Activated naive CD4-positive, alpha-beta T cell treated with anti-CD3 and anti-CD28 coated beads for 36 hours (primary cell): ENCODE measurements at regions not wholly inside any gene's neighbourhood (a gene's known extent, or its start where the extent isn't known, plus 50 kb on each side); places are given as distances from the start of the nearest gene placed in this dataset.

Source experiments
- CTCF ChIA-PET: fragments of 350-600 bp; sonication (Branson Sonifier 250); formaldehyde crosslinking; loops from one replicate; lab custom pipeline; 2021; ENCODE audit warnings: antibody characterized with exemption; lab: Charles Lee
- DNase-seq: peaks from one replicate; pipeline ENCODE4 v3.0.0-alpha.2; 2020
- H3K27ac Mint-ChIP-seq: one replicate; pipeline ENCODE4 v1.8.0; 2021; ENCODE audit warnings: mild to moderate bottlenecking, mixed read lengths
- H3K27me3 Mint-ChIP-seq: one replicate; pipeline ENCODE4 v1.8.0; 2021; ENCODE audit warnings: low read depth, mixed read lengths
- H3K36me3 Mint-ChIP-seq: one replicate; pipeline ENCODE4 v1.8.0; 2021; ENCODE audit warnings: low read depth, mixed read lengths
- H3K4me1 Mint-ChIP-seq: one replicate; pipeline ENCODE4 v1.8.0; 2021; ENCODE audit warnings: low read depth, mixed read lengths
- H3K4me3 Mint-ChIP-seq: one replicate; pipeline ENCODE4 v1.8.0; 2021; ENCODE audit warnings: mild to moderate bottlenecking, moderate library complexity, mixed read lengths
- H3K9me3 Mint-ChIP-seq: one replicate; pipeline ENCODE4 v1.8.0; 2021; ENCODE audit warnings: mixed read lengths
- intact Hi-C: fragments of 100-400 bp; cut with micrococcal nuclease; formaldehyde crosslinking; loops from one replicate; pipeline ENCODE4 v1.15.1; 2023

DNA sequence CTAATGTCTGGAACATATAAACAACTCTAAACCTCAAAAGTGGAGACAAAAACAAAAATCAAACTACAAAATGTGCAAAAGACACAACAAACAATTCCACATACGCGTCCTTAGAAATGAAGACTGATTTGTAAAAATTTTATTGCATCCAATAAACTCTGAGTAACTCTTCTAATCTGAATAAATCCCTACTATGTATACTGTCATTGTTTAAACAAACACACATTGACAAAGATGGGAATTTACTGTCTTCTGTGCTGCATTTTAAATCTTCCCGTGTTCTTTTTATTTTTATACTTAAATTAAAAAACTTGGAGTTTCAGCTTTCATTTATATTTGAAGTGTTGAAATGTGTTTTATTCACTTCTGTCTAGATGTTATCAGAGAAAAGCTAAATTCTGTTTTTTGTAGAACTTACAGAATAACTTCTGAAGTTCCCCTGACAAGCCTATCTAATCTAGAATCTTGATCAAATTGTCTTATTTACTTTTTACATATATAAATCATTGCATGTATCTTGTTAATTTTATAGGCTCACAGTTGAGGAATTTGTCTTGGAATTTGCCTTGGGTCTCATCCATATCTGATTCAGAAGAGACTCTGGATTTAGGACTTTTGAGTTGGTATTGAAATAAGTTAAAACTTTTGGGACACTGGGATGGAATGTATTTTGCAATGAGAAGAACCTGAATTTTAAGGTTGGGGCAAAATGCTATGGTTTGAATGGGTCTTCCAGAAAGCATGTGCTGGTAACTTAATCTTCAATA, 2064.4 kb upstream of the C9orf72 start:
- Mint-ChIP-seq H3K36me3 (no peaks in the 10 kb centered on the region), H3K9me3 (peaks cover 2% of the 10 kb centered on the region)

DNA sequence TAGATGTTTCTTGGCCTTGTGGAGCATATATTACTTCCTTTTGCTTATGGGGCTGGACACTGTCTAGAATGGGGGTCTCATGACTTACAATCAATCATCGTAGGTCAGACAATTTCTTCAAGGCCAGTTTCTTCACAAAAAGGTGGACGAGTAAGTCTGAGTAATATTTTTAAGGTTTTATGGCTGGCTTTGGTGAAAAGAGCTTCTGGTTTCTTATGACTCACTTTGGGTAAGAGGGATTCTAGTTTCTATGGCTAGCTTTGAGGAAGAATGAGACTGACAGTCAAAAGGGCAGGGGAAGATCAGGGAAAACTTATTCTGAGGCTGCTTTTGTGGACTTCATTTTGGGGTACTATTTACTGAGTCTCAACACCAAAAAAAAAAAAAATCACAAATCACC, 2067.2 kb upstream of the C9orf72 start:
- Mint-ChIP-seq H3K27me3 (no peaks in the 10 kb centered on the region), H3K27ac (no peak overlapping the region), H3K36me3 (no peaks in the 10 kb centered on the region), H3K4me1 (no peaks in the 10 kb centered on the region), H3K4me3 (no peak overlapping the region), H3K9me3 (no peaks in the 10 kb centered on the region)
- CTCF ChIA-PET, result no interaction called here
- intact Hi-C loops, result no loop called here
- no peak for DNase-seq

More for the DNA sequence above, 2064.4 kb upstream of the C9orf72 start:
- Mint-ChIP-seq H3K4me3 (no peak overlapping the region), H3K4me1 (no peaks in the 10 kb centered on the region), H3K27ac (no peak overlapping the region), H3K27me3 (no peaks in the 10 kb centered on the region)
- CTCF ChIA-PET, result no interaction called here
- intact Hi-C loops, result no loop called here
- no peak for DNase-seq

DNA sequence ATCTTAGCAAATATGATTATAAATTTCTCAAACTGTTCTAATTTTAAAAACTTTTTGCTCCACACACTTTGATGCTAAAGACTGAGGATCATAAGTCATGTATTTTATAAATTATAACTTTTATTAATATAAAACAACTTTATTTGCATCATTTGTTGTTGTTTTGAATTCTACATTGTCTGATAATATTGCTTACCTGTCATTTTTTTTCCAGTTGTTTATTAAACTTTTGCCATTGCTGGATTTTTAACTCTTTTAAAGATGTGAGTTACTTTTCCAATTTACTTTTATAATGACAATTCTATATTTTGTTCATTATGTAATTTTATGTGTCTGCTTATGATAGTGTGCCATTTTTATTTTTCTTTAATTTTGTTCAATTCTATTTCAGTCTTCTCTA, 2071.2 kb upstream of the C9orf72 start:
- Mint-ChIP-seq H3K27ac (no peak overlapping the region), H3K36me3 (no peaks in the 10 kb centered on the region), H3K4me3 (no peak overlapping the region), H3K27me3 (no peaks in the 10 kb centered on the region), H3K4me1 (no peaks in the 10 kb centered on the region), H3K9me3 (no peaks in the 10 kb centered on the region)
- intact Hi-C loops, result no loop called here
- CTCF ChIA-PET, result no interaction called here
- no peak for DNase-seq

DNA sequence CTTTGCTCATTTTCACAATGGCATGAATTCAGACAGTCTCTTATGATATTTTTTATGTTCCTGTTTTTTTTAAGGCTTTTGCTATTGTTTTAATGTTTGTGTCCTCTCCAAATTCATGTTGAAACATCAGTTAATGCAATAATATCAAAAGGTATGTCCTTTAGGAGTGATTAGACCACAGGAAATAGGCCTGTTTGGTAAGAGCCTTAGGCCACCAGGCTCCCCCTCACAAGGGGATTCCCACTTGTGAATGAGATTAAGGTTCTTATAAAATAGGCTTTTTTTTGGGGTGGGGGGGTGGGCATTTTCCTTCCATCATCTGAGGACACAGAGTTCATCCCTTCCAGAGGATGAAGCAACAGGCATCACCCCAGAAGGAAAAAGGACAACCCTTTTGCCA, 2074.2 kb upstream of the C9orf72 start:
- H3K27ac Mint-ChIP-seq, result no peak overlapping the region
- intact Hi-C loops, result no loop called here
- no peaks in the 10 kb centered on the region for H3K27me3 Mint-ChIP-seq
- H3K36me3 Mint-ChIP-seq, result no peaks in the 10 kb centered on the region
- H3K9me3 Mint-ChIP-seq, result no peaks in the 10 kb centered on the region
- no peaks in the 10 kb centered on the region for H3K4me1 Mint-ChIP-seq
- CTCF ChIA-PET, result no interaction called here
- DNase-seq, result no peak
- H3K4me3 Mint-ChIP-seq, result no peak overlapping the region

GRCh38 chr9:29648132-29648531, 2074.9 kb upstream of the C9orf72 start:
- H3K36me3 Mint-ChIP-seq, result no peaks in the 10 kb centered on the region
- CTCF ChIA-PET, result no interaction called here
- no peaks in the 10 kb centered on the region for H3K9me3 Mint-ChIP-seq
- H3K27me3 Mint-ChIP-seq, result no peaks in the 10 kb centered on the region
- no peak for DNase-seq
- H3K4me1 Mint-ChIP-seq, result no peaks in the 10 kb centered on the region
- no peak overlapping the region for H3K4me3 Mint-ChIP-seq
- intact Hi-C loops, result no loop called here
- no peak overlapping the region for H3K27ac Mint-ChIP-seq

DNA sequence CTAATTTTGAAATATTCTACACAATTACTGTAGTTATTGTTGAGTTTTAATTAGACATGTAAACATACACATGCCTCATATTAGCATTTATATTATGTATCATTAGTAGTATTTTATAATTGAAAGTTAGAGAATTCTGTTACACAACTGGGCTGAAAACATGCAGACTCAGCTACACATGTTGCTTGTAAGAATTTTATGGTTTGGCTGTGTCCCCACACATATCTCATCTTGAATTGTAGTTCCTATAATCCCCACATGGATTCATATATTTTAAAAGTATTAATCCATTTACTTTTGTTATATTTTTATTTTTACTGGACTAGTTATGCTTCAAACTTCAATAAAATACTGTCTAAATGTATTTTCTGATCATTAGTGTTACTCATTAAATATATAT, 2075.3 kb upstream of the C9orf72 start:
- no peaks in the 10 kb centered on the region for H3K27me3 Mint-ChIP-seq
- H3K36me3 Mint-ChIP-seq, result no peaks in the 10 kb centered on the region
- no peaks in the 10 kb centered on the region for H3K9me3 Mint-ChIP-seq
- CTCF ChIA-PET, result no interaction called here
- no peaks in the 10 kb centered on the region for H3K4me1 Mint-ChIP-seq
- no peak for DNase-seq
- no peak overlapping the region for H3K4me3 Mint-ChIP-seq
- no peak overlapping the region for H3K27ac Mint-ChIP-seq
- intact Hi-C loops, result no loop called here

DNA sequence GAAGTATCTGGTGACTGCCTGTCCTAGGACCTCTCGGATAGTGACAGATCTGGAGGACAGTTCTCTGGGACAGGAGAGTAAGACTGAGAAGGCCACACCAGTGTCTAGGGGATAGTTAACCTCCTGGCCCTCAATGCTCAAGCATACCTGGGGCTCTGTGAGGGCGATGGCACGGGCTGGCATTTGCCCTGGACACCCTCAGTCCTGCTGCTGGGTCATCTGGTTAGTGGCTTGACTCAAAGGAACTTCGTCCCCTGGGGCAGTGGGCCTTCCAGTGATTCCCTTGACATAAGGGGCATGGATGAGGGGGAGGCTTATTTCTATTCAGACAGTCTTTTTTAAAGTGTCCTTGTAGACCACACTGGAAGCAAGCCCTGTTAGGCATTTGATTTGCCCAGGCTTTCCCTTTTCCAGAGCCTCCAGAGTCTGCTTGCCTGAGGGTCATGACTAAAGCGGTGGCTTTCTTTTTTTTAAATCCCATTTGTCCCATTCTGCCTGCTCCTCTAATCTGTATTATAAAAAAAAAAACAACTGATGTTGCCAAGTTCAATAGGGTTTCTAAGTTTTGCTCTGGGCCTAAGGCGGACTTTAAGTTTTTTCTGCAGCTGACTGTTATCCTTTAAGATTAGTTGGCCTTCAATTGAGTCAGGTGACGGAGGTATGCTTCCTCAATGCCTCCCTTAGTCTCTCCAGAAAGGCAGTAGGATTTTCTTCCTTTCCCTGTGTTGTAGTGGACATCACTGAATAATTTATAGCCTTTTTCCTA, 2083.5 kb upstream of the C9orf72 start:
- no peak overlapping the region for H3K27ac Mint-ChIP-seq
- H3K9me3 Mint-ChIP-seq, result peaks cover 2% of the 10 kb centered on the region
- CTCF ChIA-PET, result no interaction called here
- no peak overlapping the region for H3K4me3 Mint-ChIP-seq
- H3K36me3 Mint-ChIP-seq, result no peaks in the 10 kb centered on the region
- intact Hi-C loops, result no loop called here
- H3K27me3 Mint-ChIP-seq, result no peaks in the 10 kb centered on the region
- DNase-seq, result no peak
- no peaks in the 10 kb centered on the region for H3K4me1 Mint-ChIP-seq

- CTCF ChIA-PET, result no interaction called here
- no peaks in the 10 kb centered on the region for H3K27me3 Mint-ChIP-seq
- no peak for DNase-seq
- H3K4me1 Mint-ChIP-seq, result no peaks in the 10 kb centered on the region
- no peak overlapping the region for H3K4me3 Mint-ChIP-seq
- intact Hi-C loops, result no loop called here
- H3K36me3 Mint-ChIP-seq, result no peaks in the 10 kb centered on the region
- peaks cover 2% of the 10 kb centered on the region for H3K9me3 Mint-ChIP-seq
- H3K27ac Mint-ChIP-seq, result no peak overlapping the region
These were observed 2084.5 kb upstream of the C9orf72 start for GRCh38 chr9:29657821-29658220.

GRCh38 chr9:29659014-29659413, 2085.7 kb upstream of the C9orf72 start:
- H3K27ac Mint-ChIP-seq, result no peak overlapping the region
- CTCF ChIA-PET, result no interaction called here
- H3K9me3 Mint-ChIP-seq, result peaks cover 2% of the 10 kb centered on the region
- no peaks in the 10 kb centered on the region for H3K36me3 Mint-ChIP-seq
- H3K27me3 Mint-ChIP-seq, result no peaks in the 10 kb centered on the region
- no peak for DNase-seq
- intact Hi-C loops, result no loop called here
- H3K4me1 Mint-ChIP-seq, result no peaks in the 10 kb centered on the region
- H3K4me3 Mint-ChIP-seq, result no peak overlapping the region

- intact Hi-C loops, result no loop called here
These were observed 2086.5 kb upstream of the C9orf72 start for GRCh38 chr9:29659736-29660135.

DNA sequence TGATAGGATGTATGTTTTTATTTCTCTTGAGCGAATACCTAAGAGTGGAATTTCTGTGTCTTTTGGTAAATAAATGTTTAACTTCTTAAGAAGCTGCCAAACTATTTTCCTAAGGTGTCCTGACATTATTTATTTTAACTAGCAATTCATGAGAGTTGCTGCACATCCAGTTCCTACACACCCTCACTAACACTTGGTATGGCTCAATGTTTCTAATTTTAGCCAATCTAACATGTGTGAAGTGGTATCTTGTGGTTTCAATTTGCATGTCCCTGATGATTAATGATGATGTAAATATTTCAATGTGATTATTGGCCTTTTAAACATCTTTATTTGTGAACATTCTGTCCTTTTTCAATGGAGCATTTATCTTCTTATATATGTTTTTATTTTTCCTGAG, 2095.5 kb upstream of the C9orf72 start:
- Mint-ChIP-seq H3K27me3 (no peaks in the 10 kb centered on the region), H3K4me1 (no peaks in the 10 kb centered on the region), H3K27ac (no peak overlapping the region), H3K9me3 (peaks cover 3% of the 10 kb centered on the region), H3K4me3 (no peak overlapping the region), H3K36me3 (no peaks in the 10 kb centered on the region)
- intact Hi-C loops, result no loop called here
- CTCF ChIA-PET, result no interaction called here
- DNase-seq, result no peak

More at GRCh38 chr9:29659736-29660135, 2086.5 kb upstream of the C9orf72 start:
- DNase-seq, result no peak
- no peaks in the 10 kb centered on the region for H3K27me3 Mint-ChIP-seq
- CTCF ChIA-PET, result no interaction called here
- no peak overlapping the region for H3K27ac Mint-ChIP-seq
- H3K9me3 Mint-ChIP-seq, result peaks cover 2% of the 10 kb centered on the region
- no peaks in the 10 kb centered on the region for H3K36me3 Mint-ChIP-seq
- H3K4me3 Mint-ChIP-seq, result no peak overlapping the region
- H3K4me1 Mint-ChIP-seq, result no peaks in the 10 kb centered on the region

GRCh38 chr9:29669613-29670012, 2096.3 kb upstream of the C9orf72 start:
- Mint-ChIP-seq H3K27ac (no peak overlapping the region), H3K4me3 (no peak overlapping the region), H3K27me3 (no peaks in the 10 kb centered on the region), H3K9me3 (peaks cover 3% of the 10 kb centered on the region), H3K36me3 (no peaks in the 10 kb centered on the region), H3K4me1 (no peaks in the 10 kb centered on the region)
- DNase-seq, result no peak
- CTCF ChIA-PET, result no interaction called here
- intact Hi-C loops, result no loop called here

- Mint-ChIP-seq H3K4me1 (no peaks in the 10 kb centered on the region), H3K27me3 (no peaks in the 10 kb centered on the region), H3K4me3 (no peak overlapping the region), H3K9me3 (peaks cover 2% of the 10 kb centered on the region), H3K27ac (no peak overlapping the region), H3K36me3 (no peaks in the 10 kb centered on the region)
- CTCF ChIA-PET, result no interaction called here
- intact Hi-C loops, result no loop called here
- DNase-seq, result no peak
These were observed 2112.2 kb upstream of the C9orf72 start for GRCh38 chr9:29685531-29685930.
